ENCODE measurements at regions not wholly inside any gene's neighbourhood (a gene's known extent, or its start where the extent isn't known, plus 50 kb on each side); places are given as distances from the start of the nearest gene placed in this dataset.

DNA sequence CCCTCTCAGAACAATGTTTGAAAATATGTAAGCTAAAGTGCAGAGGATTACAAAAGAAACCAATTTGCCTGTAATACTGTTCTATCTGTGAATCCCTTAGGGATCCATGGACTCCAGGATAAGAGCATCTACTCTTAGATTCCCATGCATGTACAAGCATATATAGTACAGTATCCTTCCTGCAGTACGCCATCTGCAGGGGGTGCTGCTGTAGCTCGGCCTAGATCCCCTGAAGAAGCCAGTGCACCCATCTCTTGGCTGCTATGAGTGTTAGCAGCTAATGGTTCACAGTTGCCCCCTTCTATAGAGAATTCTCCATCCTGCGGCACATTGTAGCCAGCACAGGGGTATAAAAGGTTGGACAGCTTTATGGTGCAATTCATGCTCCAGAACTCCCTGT, 61.8 kb upstream of the SLC30A5 start:
- CTCF ChIA-PET: interaction anchor here (1.2 kb wide), 1 partner anchor 11 kb away, joined by 6 read pairs; no protein-coding TSS in a partner anchor
- H2AFZ ChIP-seq (ENCODE audit: insufficient read depth, low read depth, low read length, poor library complexity, severe bottlenecking): no peak overlapping the region
- Mint-ChIP-seq H3K27ac (no peak overlapping the region), H3K4me3 (no peak overlapping the region), H3K9me3 (ENCODE audit: insufficient read depth) (no peaks in the 10 kb centered on the region), H3K27me3 (peaks cover 24% of the 10 kb centered on the region), H3K4me1 (peaks cover 6% of the 10 kb centered on the region)
- intact Hi-C loops (cut with micrococcal nuclease): no loop called here
- H3K27ac ChIP-seq (ENCODE audit: low read length in 2 of 2): no peak overlapping the region
- WGBS (ENCODE audit: insufficient coverage): 100% methylated on average over 1 of the region's 3 CpGs
- no peaks in the 10 kb centered on the region for H3K9me3 ChIP-seq (ENCODE audit: control extremely low read depth in 1 of 3, control insufficient read depth in 2 of 3, insufficient read depth in 1 of 3, low read length in 2 of 3)
- H3K4me2 ChIP-seq (replicated peaks; ENCODE audit: low read depth, low read length, poor library complexity, severe bottlenecking): no peak overlapping the region
- TF ChIP-seq EZH2 (IDR thresholded peaks at IDR 0.05; ENCODE audit: borderline replicate concordance, insufficient read depth, low read depth, low read length, poor library complexity, severe bottlenecking): no peak
- TF ChIP-seq, protein P1, sequence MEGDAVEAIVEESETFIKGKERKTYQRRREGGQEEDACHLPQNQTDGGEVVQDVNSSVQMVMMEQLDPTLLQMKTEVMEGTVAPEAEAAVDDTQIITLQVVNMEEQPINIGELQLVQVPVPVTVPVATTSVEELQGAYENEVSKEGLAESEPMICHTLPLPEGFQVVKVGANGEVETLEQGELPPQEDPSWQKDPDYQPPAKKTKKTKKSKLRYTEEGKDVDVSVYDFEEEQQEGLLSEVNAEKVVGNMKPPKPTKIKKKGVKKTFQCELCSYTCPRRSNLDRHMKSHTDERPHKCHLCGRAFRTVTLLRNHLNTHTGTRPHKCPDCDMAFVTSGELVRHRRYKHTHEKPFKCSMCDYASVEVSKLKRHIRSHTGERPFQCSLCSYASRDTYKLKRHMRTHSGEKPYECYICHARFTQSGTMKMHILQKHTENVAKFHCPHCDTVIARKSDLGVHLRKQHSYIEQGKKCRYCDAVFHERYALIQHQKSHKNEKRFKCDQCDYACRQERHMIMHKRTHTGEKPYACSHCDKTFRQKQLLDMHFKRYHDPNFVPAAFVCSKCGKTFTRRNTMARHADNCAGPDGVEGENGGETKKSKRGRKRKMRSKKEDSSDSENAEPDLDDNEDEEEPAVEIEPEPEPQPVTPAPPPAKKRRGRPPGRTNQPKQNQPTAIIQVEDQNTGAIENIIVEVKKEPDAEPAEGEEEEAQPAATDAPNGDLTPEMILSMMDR (IDR thresholded peaks at IDR 0.05): no peak
- H3K9ac ChIP-seq (ENCODE audit: low read length): no peak overlapping the region
- ATAC-seq (ENCODE audit: low read depth) (no peak), DNase-seq (no peak)
- POLR2A ChIA-PET: no interaction called here
- peaks cover 0 to 4% (median 1%) of the 10 kb centered on the region in 4 experiments for H3K27me3 ChIP-seq (replicated peaks in 1 of 4; ENCODE audit: control extremely low read depth in 1 of 4, control insufficient read depth in 3 of 4, insufficient read depth in 4 of 4, low read length in 3 of 4)
- no peaks in the 10 kb centered on the region for H3K4me1 ChIP-seq (ENCODE audit: control insufficient read depth in 2 of 2, insufficient read depth in 2 of 2, low read length in 2 of 2)
- H3K36me3 ChIP-seq (replicated peaks in 1 of 2; ENCODE audit: control extremely low read depth in 1 of 2, control insufficient read depth in 1 of 2, extremely low read depth in 1 of 2, insufficient read depth in 2 of 2, low read length in 1 of 2): no peaks in the 10 kb centered on the region
- no peaks in the 10 kb centered on the region for H4K20me1 ChIP-seq (ENCODE audit: control insufficient read depth, insufficient read depth, low read length, poor library complexity, severe bottlenecking)
- H3K4me3 ChIP-seq (ENCODE audit: control extremely low read depth in 1 of 5, extremely low read depth in 1 of 5, insufficient read depth in 1 of 5, low read depth in 2 of 5, low read length in 4 of 5): no peak overlapping the region
- H3K79me2 ChIP-seq (ENCODE audit: control insufficient read depth, insufficient read depth, low read length): no peaks in the 10 kb centered on the region

DNA sequence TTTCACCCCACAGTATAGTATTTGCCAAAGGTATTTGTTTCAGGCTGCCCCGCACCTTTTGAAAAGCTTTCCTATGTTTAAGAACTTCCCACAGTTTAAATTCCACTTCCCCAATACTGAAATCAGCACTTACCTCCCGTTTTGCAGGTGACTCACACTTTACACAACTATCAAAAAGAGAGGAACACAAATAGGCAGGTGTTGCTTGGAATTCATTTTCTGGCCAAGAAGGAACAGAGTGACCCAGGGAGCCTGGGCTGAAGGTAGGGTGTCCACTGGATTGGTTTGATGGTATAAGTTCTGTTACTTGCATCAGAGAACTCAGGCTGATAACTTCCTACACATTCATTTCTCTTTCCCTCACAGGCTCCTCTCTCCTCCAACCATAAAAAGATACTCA, 60.1 kb upstream of the SLC30A5 start:
- Mint-ChIP-seq H3K4me3 (no peak overlapping the region), H3K27ac (no peak overlapping the region), H3K4me1 (peaks cover 6% of the 10 kb centered on the region), H3K27me3 (peaks cover 25% of the 10 kb centered on the region), H3K9me3 (ENCODE audit: insufficient read depth) (no peaks in the 10 kb centered on the region)
- CTCF ChIA-PET: no interaction called here
- H3K36me3 ChIP-seq (replicated peaks in 1 of 2; ENCODE audit: control extremely low read depth in 1 of 2, control insufficient read depth in 1 of 2, extremely low read depth in 1 of 2, insufficient read depth in 2 of 2, low read length in 1 of 2): no peaks in the 10 kb centered on the region
- POLR2A ChIA-PET: no interaction called here
- H3K4me2 ChIP-seq (replicated peaks; ENCODE audit: low read depth, low read length, poor library complexity, severe bottlenecking): no peak overlapping the region
- peaks cover 0 to 4% (median 1%) of the 10 kb centered on the region in 4 experiments for H3K27me3 ChIP-seq (replicated peaks in 1 of 4; ENCODE audit: control extremely low read depth in 1 of 4, control insufficient read depth in 3 of 4, insufficient read depth in 4 of 4, low read length in 3 of 4)
- ATAC-seq (ENCODE audit: low read depth) (no peak), DNase-seq (no peak)
- H4K20me1 ChIP-seq (ENCODE audit: control insufficient read depth, insufficient read depth, low read length, poor library complexity, severe bottlenecking): no peaks in the 10 kb centered on the region
- no peaks in the 10 kb centered on the region for H3K79me2 ChIP-seq (ENCODE audit: control insufficient read depth, insufficient read depth, low read length)
- H2AFZ ChIP-seq (ENCODE audit: insufficient read depth, low read depth, low read length, poor library complexity, severe bottlenecking): no peak overlapping the region
- no peak overlapping the region for H3K4me3 ChIP-seq (ENCODE audit: control extremely low read depth in 1 of 5, extremely low read depth in 1 of 5, insufficient read depth in 1 of 5, low read depth in 2 of 5, low read length in 4 of 5)
- no peaks in the 10 kb centered on the region for H3K9me3 ChIP-seq (ENCODE audit: control extremely low read depth in 1 of 3, control insufficient read depth in 2 of 3, insufficient read depth in 1 of 3, low read length in 2 of 3)
- TF ChIP-seq, protein P1 (IDR thresholded peaks at IDR 0.05): no peak
- TF ChIP-seq EZH2 (IDR thresholded peaks at IDR 0.05; ENCODE audit: borderline replicate concordance, insufficient read depth, low read depth, low read length, poor library complexity, severe bottlenecking): no peak
- no peak overlapping the region for H3K27ac ChIP-seq (ENCODE audit: low read length in 2 of 2)
- no peaks in the 10 kb centered on the region for H3K4me1 ChIP-seq (ENCODE audit: control insufficient read depth in 2 of 2, insufficient read depth in 2 of 2, low read length in 2 of 2)
- H3K9ac ChIP-seq (ENCODE audit: low read length): no peak overlapping the region
- intact Hi-C loops (cut with micrococcal nuclease): no loop called here
- WGBS (ENCODE audit: insufficient coverage): no CpG with 5 or more reads among the region's 2 CpGs
